WTC11 (cell line): ENCODE measurements at regions not wholly inside any gene's neighbourhood (a gene's known extent, or its start where the extent isn't known, plus 50 kb on each side); places are given as distances from the start of the nearest gene placed in this dataset.

Source experiments
- IRF2 ChIP-seq: sonication (generic); formaldehyde crosslinking; IDR thresholded peaks from 2 replicates; pipeline ENCODE4 v1.8.0; 2022; ENCODE audit warnings: low read depth, missing genetic modification reagents, borderline replicate concordance
- JUN ChIP-seq: sonication (generic); formaldehyde crosslinking; IDR thresholded peaks from 2 replicates; pipeline ENCODE4 v1.8.0; 2023; ENCODE audit warnings: mild to moderate bottlenecking, missing genetic modification reagents
- PRRX2 ChIP-seq: fragments of 250-450 bp; sonication (Bioruptor Pico); IDR thresholded peaks from 2 replicates; pipeline ENCODE4 v1.8.0; 2021; ENCODE audit warnings: mild to moderate bottlenecking
- TP53 ChIP-seq: sonication (generic); formaldehyde crosslinking; IDR thresholded peaks from 2 replicates; pipeline ENCODE4 v1.8.1; 2023; ENCODE audit warnings: mild to moderate bottlenecking, missing genetic modification reagents
- ZBTB21 ChIP-seq: sonication (generic); formaldehyde crosslinking; IDR thresholded peaks from 2 replicates; pipeline ENCODE4 v1.8.1; 2023; ENCODE audit warnings: mild to moderate bottlenecking, missing genetic modification reagents, borderline replicate concordance
- TF ChIP-seq, protein P1 (sequence below): fragments of 200-600 bp; IDR thresholded peaks from 2 replicates; pipeline ENCODE4 v1.8.0; 2022; ENCODE audit warnings: antibody characterized with exemption
- TF ChIP-seq, protein P2 (sequence below): sonication (generic); formaldehyde crosslinking; IDR thresholded peaks from 2 replicates; pipeline ENCODE4 v1.8.1; 2023; ENCODE audit warnings: mild to moderate bottlenecking, missing genetic modification reagents
- TF ChIP-seq, protein P3 (sequence below): sonication (generic); formaldehyde crosslinking; IDR thresholded peaks from 2 replicates; pipeline ENCODE4 v1.8.1; 2023; ENCODE audit warnings: mild to moderate bottlenecking, missing genetic modification reagents, moderate library complexity
- TF ChIP-seq, protein P4 (sequence below): sonication (generic); formaldehyde crosslinking; IDR thresholded peaks from 2 replicates; pipeline ENCODE4 v1.8.1; 2023; ENCODE audit warnings: mild to moderate bottlenecking, missing genetic modification reagents
- TF ChIP-seq, protein P5 (sequence below): sonication (generic); formaldehyde crosslinking; IDR thresholded peaks from 2 replicates; pipeline ENCODE4 v1.8.1; 2023; ENCODE audit warnings: mild to moderate bottlenecking, missing genetic modification reagents, moderate library complexity
- TF ChIP-seq, protein P6 (sequence below): sonication (generic); formaldehyde crosslinking; IDR thresholded peaks from 2 replicates; pipeline ENCODE4 v1.8.1; 2022; ENCODE audit warnings: low read depth, missing genetic modification reagents, borderline replicate concordance
- TF ChIP-seq, protein P7 (sequence below): sonication (generic); formaldehyde crosslinking; conservative IDR thresholded peaks from 2 replicates; pipeline ENCODE4 v1.8.1; 2022; ENCODE audit warnings: mild to moderate bottlenecking, missing genetic modification reagents
- TF ChIP-seq, protein P8 (sequence below): sonication (generic); formaldehyde crosslinking; IDR thresholded peaks from 2 replicates; pipeline ENCODE4 v1.8.1; 2023; ENCODE audit warnings: mild to moderate bottlenecking, moderate library complexity, missing genetic modification reagents
- TF ChIP-seq, protein P9 (sequence below): sonication (generic); formaldehyde crosslinking; IDR thresholded peaks from 2 replicates; pipeline ENCODE4 v1.8.0; 2022; ENCODE audit warnings: mild to moderate bottlenecking, missing genetic modification reagents

DNA sequence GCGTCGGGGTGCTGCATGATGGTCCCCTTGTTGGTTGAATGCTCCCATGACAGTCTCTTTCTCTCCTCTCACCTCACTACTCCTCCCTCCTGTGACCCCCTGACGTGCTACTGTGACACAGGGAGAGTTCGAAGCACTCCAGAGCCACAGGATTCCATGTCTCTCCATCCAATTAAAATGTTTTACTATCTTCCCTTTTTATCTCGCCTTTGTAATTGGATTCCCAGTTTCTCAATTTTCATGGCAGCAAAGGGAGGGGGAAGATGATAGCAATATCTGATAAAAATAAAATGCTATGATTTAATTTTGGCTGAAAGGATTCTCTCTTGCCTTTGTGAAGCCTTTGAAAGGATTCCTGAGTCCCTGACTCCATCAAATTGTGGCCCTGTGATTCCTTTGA, 271.9 kb upstream of the SLC14A2 start:
- no peak for TF ChIP-seq ZBTB21 (CRISPR knock-in tag)
- TF ChIP-seq, protein P1, sequence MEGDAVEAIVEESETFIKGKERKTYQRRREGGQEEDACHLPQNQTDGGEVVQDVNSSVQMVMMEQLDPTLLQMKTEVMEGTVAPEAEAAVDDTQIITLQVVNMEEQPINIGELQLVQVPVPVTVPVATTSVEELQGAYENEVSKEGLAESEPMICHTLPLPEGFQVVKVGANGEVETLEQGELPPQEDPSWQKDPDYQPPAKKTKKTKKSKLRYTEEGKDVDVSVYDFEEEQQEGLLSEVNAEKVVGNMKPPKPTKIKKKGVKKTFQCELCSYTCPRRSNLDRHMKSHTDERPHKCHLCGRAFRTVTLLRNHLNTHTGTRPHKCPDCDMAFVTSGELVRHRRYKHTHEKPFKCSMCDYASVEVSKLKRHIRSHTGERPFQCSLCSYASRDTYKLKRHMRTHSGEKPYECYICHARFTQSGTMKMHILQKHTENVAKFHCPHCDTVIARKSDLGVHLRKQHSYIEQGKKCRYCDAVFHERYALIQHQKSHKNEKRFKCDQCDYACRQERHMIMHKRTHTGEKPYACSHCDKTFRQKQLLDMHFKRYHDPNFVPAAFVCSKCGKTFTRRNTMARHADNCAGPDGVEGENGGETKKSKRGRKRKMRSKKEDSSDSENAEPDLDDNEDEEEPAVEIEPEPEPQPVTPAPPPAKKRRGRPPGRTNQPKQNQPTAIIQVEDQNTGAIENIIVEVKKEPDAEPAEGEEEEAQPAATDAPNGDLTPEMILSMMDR: no peak
- TF ChIP-seq, protein P2, sequence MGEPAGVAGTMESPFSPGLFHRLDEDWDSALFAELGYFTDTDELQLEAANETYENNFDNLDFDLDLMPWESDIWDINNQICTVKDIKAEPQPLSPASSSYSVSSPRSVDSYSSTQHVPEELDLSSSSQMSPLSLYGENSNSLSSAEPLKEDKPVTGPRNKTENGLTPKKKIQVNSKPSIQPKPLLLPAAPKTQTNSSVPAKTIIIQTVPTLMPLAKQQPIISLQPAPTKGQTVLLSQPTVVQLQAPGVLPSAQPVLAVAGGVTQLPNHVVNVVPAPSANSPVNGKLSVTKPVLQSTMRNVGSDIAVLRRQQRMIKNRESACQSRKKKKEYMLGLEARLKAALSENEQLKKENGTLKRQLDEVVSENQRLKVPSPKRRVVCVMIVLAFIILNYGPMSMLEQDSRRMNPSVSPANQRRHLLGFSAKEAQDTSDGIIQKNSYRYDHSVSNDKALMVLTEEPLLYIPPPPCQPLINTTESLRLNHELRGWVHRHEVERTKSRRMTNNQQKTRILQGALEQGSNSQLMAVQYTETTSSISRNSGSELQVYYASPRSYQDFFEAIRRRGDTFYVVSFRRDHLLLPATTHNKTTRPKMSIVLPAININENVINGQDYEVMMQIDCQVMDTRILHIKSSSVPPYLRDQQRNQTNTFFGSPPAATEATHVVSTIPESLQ (CRISPR knock-in tag): no peak
- no peak for TF ChIP-seq TP53 (CRISPR knock-in tag)
- TF ChIP-seq JUN (CRISPR knock-in tag): no peak
- TF ChIP-seq, protein P3, sequence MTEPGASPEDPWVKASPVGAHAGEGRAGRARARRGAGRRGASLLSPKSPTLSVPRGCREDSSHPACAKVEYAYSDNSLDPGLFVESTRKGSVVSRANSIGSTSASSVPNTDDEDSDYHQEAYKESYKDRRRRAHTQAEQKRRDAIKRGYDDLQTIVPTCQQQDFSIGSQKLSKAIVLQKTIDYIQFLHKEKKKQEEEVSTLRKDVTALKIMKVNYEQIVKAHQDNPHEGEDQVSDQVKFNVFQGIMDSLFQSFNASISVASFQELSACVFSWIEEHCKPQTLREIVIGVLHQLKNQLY (CRISPR knock-in tag): no peak
- TF ChIP-seq, protein P4, sequence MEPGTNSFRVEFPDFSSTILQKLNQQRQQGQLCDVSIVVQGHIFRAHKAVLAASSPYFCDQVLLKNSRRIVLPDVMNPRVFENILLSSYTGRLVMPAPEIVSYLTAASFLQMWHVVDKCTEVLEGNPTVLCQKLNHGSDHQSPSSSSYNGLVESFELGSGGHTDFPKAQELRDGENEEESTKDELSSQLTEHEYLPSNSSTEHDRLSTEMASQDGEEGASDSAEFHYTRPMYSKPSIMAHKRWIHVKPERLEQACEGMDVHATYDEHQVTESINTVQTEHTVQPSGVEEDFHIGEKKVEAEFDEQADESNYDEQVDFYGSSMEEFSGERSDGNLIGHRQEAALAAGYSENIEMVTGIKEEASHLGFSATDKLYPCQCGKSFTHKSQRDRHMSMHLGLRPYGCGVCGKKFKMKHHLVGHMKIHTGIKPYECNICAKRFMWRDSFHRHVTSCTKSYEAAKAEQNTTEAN (CRISPR knock-in tag): no peak
- TF ChIP-seq, protein P5, sequence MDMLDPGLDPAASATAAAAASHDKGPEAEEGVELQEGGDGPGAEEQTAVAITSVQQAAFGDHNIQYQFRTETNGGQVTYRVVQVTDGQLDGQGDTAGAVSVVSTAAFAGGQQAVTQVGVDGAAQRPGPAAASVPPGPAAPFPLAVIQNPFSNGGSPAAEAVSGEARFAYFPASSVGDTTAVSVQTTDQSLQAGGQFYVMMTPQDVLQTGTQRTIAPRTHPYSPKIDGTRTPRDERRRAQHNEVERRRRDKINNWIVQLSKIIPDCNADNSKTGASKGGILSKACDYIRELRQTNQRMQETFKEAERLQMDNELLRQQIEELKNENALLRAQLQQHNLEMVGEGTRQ (CRISPR knock-in tag): no peak
- TF ChIP-seq, protein P6, sequence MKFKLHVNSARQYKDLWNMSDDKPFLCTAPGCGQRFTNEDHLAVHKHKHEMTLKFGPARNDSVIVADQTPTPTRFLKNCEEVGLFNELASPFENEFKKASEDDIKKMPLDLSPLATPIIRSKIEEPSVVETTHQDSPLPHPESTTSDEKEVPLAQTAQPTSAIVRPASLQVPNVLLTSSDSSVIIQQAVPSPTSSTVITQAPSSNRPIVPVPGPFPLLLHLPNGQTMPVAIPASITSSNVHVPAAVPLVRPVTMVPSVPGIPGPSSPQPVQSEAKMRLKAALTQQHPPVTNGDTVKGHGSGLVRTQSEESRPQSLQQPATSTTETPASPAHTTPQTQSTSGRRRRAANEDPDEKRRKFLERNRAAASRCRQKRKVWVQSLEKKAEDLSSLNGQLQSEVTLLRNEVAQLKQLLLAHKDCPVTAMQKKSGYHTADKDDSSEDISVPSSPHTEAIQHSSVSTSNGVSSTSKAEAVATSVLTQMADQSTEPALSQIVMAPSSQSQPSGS (CRISPR knock-in tag): no peak
- TF ChIP-seq IRF2 (CRISPR knock-in tag): no peak
- TF ChIP-seq, protein P7, sequence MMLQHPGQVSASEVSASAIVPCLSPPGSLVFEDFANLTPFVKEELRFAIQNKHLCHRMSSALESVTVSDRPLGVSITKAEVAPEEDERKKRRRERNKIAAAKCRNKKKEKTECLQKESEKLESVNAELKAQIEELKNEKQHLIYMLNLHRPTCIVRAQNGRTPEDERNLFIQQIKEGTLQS (CRISPR knock-in tag): no peak
- TF ChIP-seq, protein P8, sequence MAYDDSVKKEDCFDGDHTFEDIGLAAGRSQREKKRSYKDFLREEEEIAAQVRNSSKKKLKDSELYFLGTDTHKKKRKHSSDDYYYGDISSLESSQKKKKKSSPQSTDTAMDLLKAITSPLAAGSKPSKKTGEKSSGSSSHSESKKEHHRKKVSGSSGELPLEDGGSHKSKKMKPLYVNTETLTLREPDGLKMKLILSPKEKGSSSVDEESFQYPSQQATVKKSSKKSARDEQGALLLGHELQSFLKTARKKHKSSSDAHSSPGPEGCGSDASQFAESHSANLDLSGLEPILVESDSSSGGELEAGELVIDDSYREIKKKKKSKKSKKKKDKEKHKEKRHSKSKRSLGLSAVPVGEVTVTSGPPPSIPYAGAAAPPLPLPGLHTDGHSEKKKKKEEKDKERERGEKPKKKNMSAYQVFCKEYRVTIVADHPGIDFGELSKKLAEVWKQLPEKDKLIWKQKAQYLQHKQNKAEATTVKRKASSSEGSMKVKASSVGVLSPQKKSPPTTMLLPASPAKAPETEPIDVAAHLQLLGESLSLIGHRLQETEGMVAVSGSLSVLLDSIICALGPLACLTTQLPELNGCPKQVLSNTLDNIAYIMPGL (CRISPR knock-in tag): no peak
- no peak for TF ChIP-seq PRRX2 (CRISPR knock-in tag)
- TF ChIP-seq, protein P9, sequence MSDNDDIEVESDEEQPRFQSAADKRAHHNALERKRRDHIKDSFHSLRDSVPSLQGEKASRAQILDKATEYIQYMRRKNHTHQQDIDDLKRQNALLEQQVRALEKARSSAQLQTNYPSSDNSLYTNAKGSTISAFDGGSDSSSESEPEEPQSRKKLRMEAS (CRISPR knock-in tag): no peak
